NCI-H1694 treated with DMSO at 0.1 percent for 48 hours (cell line): ENCODE measurements at regions not wholly inside any gene's neighbourhood (a gene's known extent, or its start where the extent isn't known, plus 50 kb on each side); places are given as distances from the start of the nearest gene placed in this dataset.
"Not testable (repeated sequence)": the region's sequence is repeated elsewhere in the genome, so short reads cannot be mapped to it uniquely, and the experiment has no call there.

Experiments used
- DNase-seq: peaks from one replicate; lab custom pipeline; 2025; lab: John Stamatoyannopoulos, UW

GRCh38 chr1:242629396-242629795 lies 104.9 kb upstream of the PLD5 start:
- peak; percentile 34 for DNase-seq

- no peak for DNase-seq
Measured at GRCh38 chr1:242623756-242624155, 99.3 kb upstream of the PLD5 start.

- DNase-seq, result no peak
Measured at GRCh38 chr1:242623119-242623518, 98.6 kb upstream of the PLD5 start.

DNA sequence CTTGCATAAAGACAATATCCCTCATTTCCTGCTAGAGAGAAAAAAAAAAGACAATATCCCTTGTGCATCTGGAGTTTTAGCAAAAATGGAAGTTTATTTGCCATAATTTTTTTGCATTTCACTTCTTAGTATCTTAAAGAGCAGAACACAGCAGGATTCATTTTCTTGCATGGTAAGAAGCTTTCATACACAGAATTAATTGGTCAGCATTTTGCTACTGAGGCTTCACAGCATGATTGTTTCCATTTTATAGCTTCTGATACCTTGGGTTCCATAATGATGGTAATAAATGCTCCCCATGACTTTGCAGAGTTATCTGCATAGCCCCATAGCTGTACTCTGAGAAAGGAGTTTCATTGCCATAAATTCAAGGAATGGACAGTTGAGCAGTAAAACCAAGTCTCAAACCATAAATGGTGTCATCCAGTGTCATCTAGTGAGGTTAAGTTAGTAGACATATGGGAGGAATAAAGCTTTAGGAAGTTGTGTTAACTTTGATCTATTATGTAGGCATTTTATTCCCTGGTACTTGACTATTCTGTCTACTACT lies 88.8 kb upstream of the PLD5 start:
- no peak for DNase-seq

DNA sequence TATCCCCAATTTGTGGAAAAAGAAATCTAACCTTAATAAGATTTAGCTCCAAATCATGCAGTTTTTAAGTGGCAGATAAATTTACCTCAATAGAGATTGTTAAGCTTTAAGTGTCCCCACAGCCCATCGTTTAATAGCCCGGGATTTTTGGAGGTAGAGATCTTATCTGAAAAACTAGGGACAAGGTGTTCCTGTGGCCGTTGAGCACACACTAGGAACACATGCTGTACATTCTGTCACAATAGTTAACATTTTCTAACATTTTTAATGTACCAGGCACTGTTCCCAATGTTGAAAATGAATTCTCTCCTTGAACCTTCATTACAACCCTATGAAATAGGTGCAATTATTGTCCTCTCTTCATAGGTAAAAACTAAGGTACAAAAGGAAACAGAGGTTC lies 85.7 kb upstream of the PLD5 start:
- no peak for DNase-seq

DNA sequence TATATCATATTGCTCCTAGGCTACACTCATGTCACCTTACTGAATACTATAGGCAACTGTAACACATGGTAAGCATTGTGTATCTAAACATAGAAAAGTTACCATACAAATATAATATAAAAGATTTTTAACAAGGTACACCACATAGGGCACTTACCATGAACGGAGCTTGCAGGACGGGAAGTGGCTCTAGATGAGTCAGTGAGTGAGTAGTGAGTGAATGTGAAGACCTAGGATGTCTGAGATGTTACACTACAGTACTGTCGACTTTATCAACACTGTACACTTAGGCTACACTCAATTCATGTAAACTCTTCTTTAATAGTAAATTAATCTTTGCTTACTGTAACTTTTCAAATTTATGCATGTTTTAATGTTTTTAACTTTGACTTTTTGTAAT lies 81.0 kb upstream of the PLD5 start:
- no peak for DNase-seq

DNA sequence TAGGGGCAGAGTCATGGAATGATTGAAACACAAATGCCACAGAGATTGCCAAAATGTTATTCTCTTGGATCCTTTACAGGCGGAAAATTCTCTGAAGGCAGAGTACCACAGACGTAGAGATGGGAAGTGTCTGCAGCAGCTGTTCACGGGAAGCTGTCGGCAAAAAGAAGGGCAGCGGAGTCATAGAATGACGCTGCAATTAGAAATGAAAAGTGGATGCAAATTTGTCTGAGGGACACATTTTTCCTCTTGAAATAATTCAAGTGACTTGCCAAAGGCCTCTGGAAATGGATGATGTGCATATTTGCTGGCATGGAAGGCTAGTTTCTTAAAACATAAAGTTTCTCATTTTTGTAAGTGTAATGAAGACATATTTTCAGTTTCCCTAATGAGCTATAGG lies 77.5 kb upstream of the PLD5 start:
- no peak for DNase-seq

GRCh38 chr1:242593756-242594155 lies 69.3 kb upstream of the PLD5 start:
- not testable (repeated sequence) for DNase-seq

DNA sequence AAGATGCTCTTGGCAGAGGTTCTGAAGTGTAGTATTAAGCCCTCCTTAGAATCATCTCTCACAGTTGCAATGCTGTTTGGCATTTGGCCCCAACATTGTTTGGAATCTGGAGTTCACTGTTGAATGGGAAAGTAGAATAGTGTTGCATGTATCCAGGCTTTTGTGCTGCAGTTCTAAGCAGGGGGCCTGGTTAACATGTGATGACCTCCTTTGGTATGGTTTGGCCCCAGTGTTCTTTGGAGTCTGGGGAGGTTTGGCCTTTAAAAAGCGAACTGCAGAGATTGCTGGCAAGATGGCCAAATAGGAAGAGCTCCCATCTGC lies 61.8 kb upstream of the PLD5 start:
- DNase-seq, result no peak

GRCh38 chr1:242585616-242586359 lies 61.3 kb upstream of the PLD5 start:
- DNase-seq, result no peak

DNA sequence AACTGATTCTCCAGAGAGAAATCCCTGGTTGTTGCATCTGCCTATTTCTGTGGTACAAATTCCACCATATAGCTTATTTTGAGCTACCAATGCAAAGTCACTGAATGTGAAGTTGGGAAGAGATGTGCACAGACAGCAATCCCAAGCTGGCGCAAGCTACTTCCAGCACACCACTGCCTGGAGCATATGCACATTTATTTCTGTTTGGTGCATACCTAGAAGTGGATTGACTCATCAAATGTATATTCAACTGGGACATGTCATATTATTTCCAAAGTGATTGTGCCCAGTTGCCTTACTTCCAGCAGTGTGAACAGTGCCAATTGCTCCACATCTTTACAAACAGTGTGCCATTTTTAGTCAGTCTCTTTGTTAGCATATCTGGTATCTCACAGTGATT lies 58.2 kb upstream of the PLD5 start:
- no peak for DNase-seq

DNA sequence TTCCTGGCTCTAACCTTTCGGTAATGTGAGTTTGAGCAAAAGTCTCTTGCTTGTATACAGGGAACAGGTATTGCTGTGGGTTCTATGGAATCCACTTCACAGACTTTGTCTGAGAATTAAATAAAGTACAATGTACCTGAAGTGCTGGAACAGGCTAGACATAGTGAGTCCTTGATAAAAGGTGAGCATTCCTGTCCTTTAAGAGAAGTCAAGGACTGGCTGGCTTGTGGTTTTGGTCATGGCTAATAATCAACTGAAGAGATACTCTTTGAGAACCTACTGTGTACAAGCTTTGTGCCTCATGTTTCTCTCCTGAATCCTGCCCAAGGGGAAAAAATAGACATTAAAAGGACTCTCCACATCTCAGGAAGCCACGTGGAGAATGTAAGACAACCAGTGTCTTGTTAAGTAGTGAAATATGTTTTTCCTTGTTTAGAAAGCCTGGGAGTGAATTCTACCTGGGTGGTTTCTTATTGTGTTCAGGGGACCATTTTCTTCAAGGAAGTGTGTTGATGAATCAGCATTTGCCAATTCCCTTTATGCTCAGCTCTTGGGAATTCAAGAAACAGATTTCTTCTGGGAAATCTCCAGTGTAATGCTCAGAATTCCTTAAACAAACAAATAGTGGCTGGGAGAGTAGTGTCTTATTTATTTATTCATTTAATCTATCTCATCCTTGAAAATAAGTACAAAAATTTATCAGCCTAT lies 55.2 kb upstream of the PLD5 start:
- no peak for DNase-seq
